Panc1 (cell line): ENCODE measurements at regions not wholly inside any gene's neighbourhood (a gene's known extent, or its start where the extent isn't known, plus 50 kb on each side); places are given as distances from the start of the nearest gene placed in this dataset.

Source experiments
- ATAC-seq: fragments of 200-7000 bp; cut with Tn5 transposase; 2 replicates; pipeline ENCODE4 v1.9.1; 2020; ENCODE audit warnings: mild to moderate bottlenecking, moderate library complexity
- BruUV-seq: library from RNA; stranded (reverse); fragments of 400-500 nt; replicated peaks from 2 replicates; lab custom pipeline; 2021; lab: Mats Ljungman, UMichigan
- CTCF ChIA-PET: fragments of 300-600 bp; sonication (Branson Sonifier 250); formaldehyde crosslinking; loops from one replicate; lab custom pipeline; 2022; ENCODE audit warnings: antibody characterized with exemption; lab: Charles Lee
- POLR2A ChIA-PET: fragments of 300-600 bp; sonication (Branson Sonifier 250); formaldehyde crosslinking; loops from one replicate; lab custom pipeline; 2022; ENCODE audit warnings: antibody characterized with exemption; lab: Charles Lee
- DNase-seq: peaks from one replicate; pipeline ENCODE4 v3.0.0-alpha.2; 2010; ENCODE audit warnings: low read depth, low spot score
- H3K27ac ChIP-seq: 2 replicates; pipeline ENCODE4 v1.5.1; 2011; ENCODE audit warnings: mild to moderate bottlenecking, low read length, inconsistent platforms
- H3K27me3 ChIP-seq: fragments of 200-500 bp; sonication (Bioruptor generic); 2 replicates; pipeline ENCODE4 v1.6.0; 2014; ENCODE audit warnings: low read length, inconsistent platforms; ENCODE audit not compliant: control insufficient read depth, insufficient read depth
- H3K36me3 ChIP-seq: fragments of 200-500 bp; sonication (Bioruptor generic); 2 replicates; pipeline ENCODE4 v1.5.1; 2014; ENCODE audit warnings: inconsistent platforms, mild to moderate bottlenecking, low read length, moderate library complexity; ENCODE audit not compliant: control insufficient read depth, insufficient read depth
- H3K4me1 ChIP-seq: 2 replicates; pipeline ENCODE4 v1.5.1; 2011; ENCODE audit warnings: inconsistent platforms, mild to moderate bottlenecking, low read length, moderate library complexity; ENCODE audit not compliant: control insufficient read depth, insufficient read depth
- H3K4me3 ChIP-seq, 2 experiments: 2 replicates each; pipeline ENCODE4 v1.5.1; 2011 to 2012; ENCODE audit warnings: low read depth in 2 of 2, low read length in 2 of 2, mild to moderate bottlenecking in 2 of 2, inconsistent platforms in 1 of 2, moderate library complexity in 1 of 2
- H3K9me3 ChIP-seq: fragments of 200-500 bp; sonication (Bioruptor generic); 2 replicates; pipeline ENCODE4 v1.5.1; 2014; ENCODE audit warnings: low read depth, mild to moderate bottlenecking, inconsistent platforms, low read length, moderate library complexity; ENCODE audit not compliant: control insufficient read depth, insufficient read depth
- CTCF ChIP-seq: fragments of 450-650 bp; IDR thresholded peaks from 2 replicates; pipeline ENCODE4 v1.5.1; 2017; ENCODE audit warnings: mild to moderate bottlenecking
- POLR2AphosphoS5 ChIP-seq: IDR thresholded peaks from 2 replicates; pipeline ENCODE4 v1.6.1; 2012; ENCODE audit warnings: mild to moderate bottlenecking, low read depth, low read length, moderate library complexity
- REST ChIP-seq, 2 experiments: IDR thresholded peaks; 2 replicates each; pipeline ENCODE4 v1.6.1; 2011 to 2012; ENCODE audit warnings: low read depth in 2 of 2, control low read depth in 1 of 2, low read length in 1 of 2, mild to moderate bottlenecking in 1 of 2, moderate library complexity in 1 of 2; ENCODE audit not compliant: insufficient read depth in 1 of 2
- SIN3A ChIP-seq: IDR thresholded peaks from 2 replicates; pipeline ENCODE4 v1.6.1; 2012; ENCODE audit warnings: low read depth, mild to moderate bottlenecking, low read length, moderate library complexity, borderline replicate concordance; ENCODE audit not compliant: insufficient read depth
- TCF7L2 ChIP-seq: IDR thresholded peaks from 2 replicates; pipeline ENCODE4 v1.6.1; 2011; ENCODE audit warnings: mild to moderate bottlenecking, low read depth, low read length, inconsistent platforms
- in situ Hi-C: cut with HindIII; loops from 2 replicates; pipeline ENCODE4 v1.10.0; 2016; ENCODE audit warnings: low sequenced_read_pairs, low pct_unique_long_range_greater_than_20kb
- intact Hi-C: fragments of 100-400 bp; cut with micrococcal nuclease; formaldehyde crosslinking; loops from one replicate; pipeline ENCODE4 v1.10.0; 2022; ENCODE audit not compliant: unreplicated experiment

GRCh38 chr7:106165337-106165736 lies 53.2 kb upstream of the SYPL1 start:
- Histone ChIP-seq H3K36me3 (no peaks in the 10 kb centered on the region), H3K27me3 (no peaks in the 10 kb centered on the region), H3K4me3 (no peak overlapping the region), H3K9me3 (peaks cover 14% of the 10 kb centered on the region; the same call in 1 of the 2 replicates), H3K27ac (no peak overlapping the region), H3K4me1 (no peaks in the 10 kb centered on the region)
- ChIA-PET POLR2A (interaction anchor here (0.7 kb wide), 1 partner anchor 705 kb away, joined by 3 read pairs; no protein-coding TSS in a partner anchor), CTCF (no interaction called here)
- no peak for TF ChIP-seq TCF7L2
- TF ChIP-seq CTCF = no peak
- no peak for TF ChIP-seq POLR2AphosphoS5
- TF ChIP-seq REST (IDR thresholded peaks at IDR 0.05; ENCODE audit: insufficient read depth in 1 of 2, low read depth in 2 of 2, low read length in 1 of 2) = no peak
- TF ChIP-seq SIN3A = no peak
- in situ Hi-C loops = loop anchor here (25.0 kb wide), 1 partner anchor 103 kb away; no protein-coding TSS in a partner anchor
- no peak for DNase-seq
- ATAC-seq = no peak
- intact Hi-C loops = no loop called here
- no TSS peak for BruUV-seq

GRCh38 chr7:106163257-106163656 lies 51.1 kb upstream of the SYPL1 start:
- no peaks in the 10 kb centered on the region for H3K36me3 ChIP-seq
- H3K4me3 ChIP-seq = no peak overlapping the region
- TF ChIP-seq SIN3A (no peak), TCF7L2 (no peak), POLR2AphosphoS5 (no peak)
- peaks cover 14% of the 10 kb centered on the region; the same call in 1 of the 2 replicates for H3K9me3 ChIP-seq
- DNase-seq (no peak), ATAC-seq (no peak)
- H3K4me1 ChIP-seq = no peaks in the 10 kb centered on the region
- POLR2A ChIA-PET = no interaction called here
- intact Hi-C loops (no loop called here), in situ Hi-C loops (loop anchor here (25.0 kb wide), 1 partner anchor 101 kb away; no protein-coding TSS in a partner anchor)
- H3K27me3 ChIP-seq = 0 out of 2 replicates have a peak, but pooled peaks cover 4% of the 10 kb centered on the region
- BruUV-seq = no TSS peak
- CTCF ChIA-PET = no interaction called here
- H3K27ac ChIP-seq = no peak overlapping the region
